ENCODE measurements at regions not wholly inside any gene's neighbourhood (a gene's known extent, or its start where the extent isn't known, plus 50 kb on each side); places are given as distances from the start of the nearest gene placed in this dataset.
"Not testable (repeated sequence)": the region's sequence is repeated elsewhere in the genome, so short reads cannot be mapped to it uniquely, and the experiment has no call there.

GRCh38 chr2:88933980-88934379, 242.5 kb downstream of the RPIA start:
- Histone ChIP-seq H3K36me3 (no peaks in the 10 kb centered on the region), H3K27ac (no peak overlapping the region), H3K4me1 (ENCODE audit: low read depth) (peaks cover 7% of the 10 kb centered on the region), H3K9me3 (ENCODE audit: low read depth) (no peaks in the 10 kb centered on the region), H3K4me3 (no peak overlapping the region), H3K27me3 (no peaks in the 10 kb centered on the region)
- TF ChIP-seq CTCF (IDR thresholded peaks at IDR 0.05; ENCODE audit: low read depth, low read length): no peak
- peak in 1 of 2 donors; percentile 2 for DNase-seq (ENCODE audit: low read depth in 1 of 2, low spot score in 1 of 2)

GRCh38 chr2:88941178-88941577, 249.7 kb downstream of the RPIA start:
- not testable (repeated sequence) for H3K27ac ChIP-seq; H3K4me1 ChIP-seq (ENCODE audit: low read depth); H3K9me3 ChIP-seq (ENCODE audit: low read depth); H3K36me3 ChIP-seq; H3K4me3 ChIP-seq; H3K27me3 ChIP-seq
- peak; percentile 34 to 63 for DNase-seq (ENCODE audit: low read depth in 1 of 2, low spot score in 1 of 2)
- peak; percentile 45 for TF ChIP-seq CTCF (IDR thresholded peaks at IDR 0.05; ENCODE audit: low read depth, low read length)

GRCh38 chr2:88942798-88943197, 251.3 kb downstream of the RPIA start:
- TF ChIP-seq CTCF (IDR thresholded peaks at IDR 0.05; ENCODE audit: low read depth, low read length): no peak
- DNase-seq (ENCODE audit: low read depth in 1 of 2, low spot score in 1 of 2): no peak
- Histone ChIP-seq H3K27ac (no peak overlapping the region), H3K4me1 (ENCODE audit: low read depth) (no peaks in the 10 kb centered on the region), H3K4me3 (no peak overlapping the region), H3K9me3 (ENCODE audit: low read depth) (no peaks in the 10 kb centered on the region), H3K36me3 (no peaks in the 10 kb centered on the region), H3K27me3 (no peaks in the 10 kb centered on the region)

- H3K4me3 ChIP-seq: no peak overlapping the region
- H3K9me3 ChIP-seq (ENCODE audit: low read depth): no peaks in the 10 kb centered on the region
- TF ChIP-seq CTCF (IDR thresholded peaks at IDR 0.05; ENCODE audit: low read depth, low read length): no peak
- H3K4me1 ChIP-seq (ENCODE audit: low read depth): no peaks in the 10 kb centered on the region
- no peak overlapping the region for H3K27ac ChIP-seq
- H3K36me3 ChIP-seq: no peaks in the 10 kb centered on the region
- no peaks in the 10 kb centered on the region for H3K27me3 ChIP-seq
- DNase-seq (ENCODE audit: low read depth in 1 of 2, low spot score in 1 of 2): no peak
Observed at GRCh38 chr2:88949336-88949735, 257.9 kb downstream of the RPIA start.

GRCh38 chr2:88950010-88950409, 258.5 kb downstream of the RPIA start:
- peak; percentile 35 for TF ChIP-seq CTCF (IDR thresholded peaks at IDR 0.05; ENCODE audit: low read depth, low read length)
- no peaks in the 10 kb centered on the region for H3K36me3 ChIP-seq
- H3K4me3 ChIP-seq: no peak overlapping the region
- H3K27me3 ChIP-seq: no peaks in the 10 kb centered on the region
- peak; percentile 12 for DNase-seq (ENCODE audit: low read depth in 1 of 2, low spot score in 1 of 2)
- H3K27ac ChIP-seq: no peak overlapping the region
- H3K4me1 ChIP-seq (ENCODE audit: low read depth): no peaks in the 10 kb centered on the region
- H3K9me3 ChIP-seq (ENCODE audit: low read depth): no peaks in the 10 kb centered on the region

- DNase-seq (ENCODE audit: low read depth in 1 of 2, low spot score in 1 of 2): no peak
- Histone ChIP-seq H3K36me3 (no peaks in the 10 kb centered on the region), H3K4me1 (ENCODE audit: low read depth) (no peaks in the 10 kb centered on the region), H3K9me3 (ENCODE audit: low read depth) (no peaks in the 10 kb centered on the region), H3K27me3 (peaks cover 9% of the 10 kb centered on the region), H3K27ac (no peak overlapping the region), H3K4me3 (no peak overlapping the region)
- no peak for TF ChIP-seq CTCF (IDR thresholded peaks at IDR 0.05; ENCODE audit: low read depth, low read length)
Observed at GRCh38 chr2:88955607-88956006, 264.1 kb downstream of the RPIA start.
